Prostate gland (tissue), 2 donors: ENCODE measurements at regions not wholly inside any gene's neighbourhood (a gene's known extent, or its start where the extent isn't known, plus 50 kb on each side); places are given as distances from the start of the nearest gene placed in this dataset.

Source experiments
- CTCF ChIP-seq, 4 experiments: fragments of 200-600 bp in 2 of 4; fragments of 450-650 bp in 2 of 4; sonication (generic) in 2 of 4; IDR thresholded peaks; 1 replicate in 3 of 4; 2 replicates in 1 of 4; pipeline ENCODE4 v1.5.1; 2016 to 2019; ENCODE audit warnings: antibody characterized with exemption in 4 of 4, mild to moderate bottlenecking in 2 of 4, moderate library complexity in 2 of 4
- POLR2A ChIP-seq: fragments of 450-650 bp; IDR thresholded peaks from one replicate; pipeline ENCODE4 v1.6.1; 2016; ENCODE audit warnings: antibody characterized with exemption, mild to moderate bottlenecking

- TF ChIP-seq CTCF (IDR thresholded peaks at IDR 0.05) (no peak), POLR2A (no peak)
These were observed 1247.7 kb upstream of the AGA start for GRCh38 chr4:178689926-178690325.
